Left ventricle myocardium inferior (tissue), 1 donor: ENCODE measurements at regions not wholly inside any gene's neighbourhood (a gene's known extent, or its start where the extent isn't known, plus 50 kb on each side); places are given as distances from the start of the nearest gene placed in this dataset.
"Not testable (repeated sequence)": the region's sequence is repeated elsewhere in the genome, so short reads cannot be mapped to it uniquely, and the experiment has no call there.

Experiments used
- DNase-seq: peaks from one replicate; pipeline ENCODE4 v3.0.0-alpha.2; 2020
- H3K27ac ChIP-seq: fragments of 200-600 bp; replicated peaks from 2 replicates; pipeline ENCODE4 v1.8.0; 2021
- H3K27me3 ChIP-seq: fragments of 200-600 bp; 2 replicates; pipeline ENCODE4 v1.8.0; 2021; ENCODE audit warnings: low read depth
- H3K36me3 ChIP-seq: fragments of 200-600 bp; 2 replicates; pipeline ENCODE4 v1.8.0; 2021
- H3K4me1 ChIP-seq: fragments of 200-600 bp; 2 replicates; pipeline ENCODE4 v1.8.0; 2021
- H3K4me3 ChIP-seq: fragments of 200-600 bp; 2 replicates; pipeline ENCODE4 v1.8.0; 2021; ENCODE audit warnings: mild to moderate bottlenecking, moderate library complexity
- H3K9me3 ChIP-seq: fragments of 200-600 bp; replicated peaks from 2 replicates; pipeline ENCODE4 v1.8.0; 2021
- CTCF ChIP-seq: fragments of 200-600 bp; IDR thresholded peaks from 2 replicates; pipeline ENCODE4 v1.8.0; 2021; ENCODE audit warnings: antibody characterized with exemption, mild to moderate bottlenecking, borderline replicate concordance
- intact Hi-C: fragments of 100-400 bp; cut with micrococcal nuclease; formaldehyde crosslinking; loops from one replicate; pipeline ENCODE4 v1.11.0; 2022
- donor health status: DM: no; HTN: yes; CAD: no; lungs with severe emphysema.

- intact Hi-C loops = no loop called here
- Histone ChIP-seq H3K4me3 (no peak overlapping the region), H3K9me3 (no peaks in the 10 kb centered on the region), H3K27ac (no peak overlapping the region), H3K36me3 (no peaks in the 10 kb centered on the region), H3K4me1 (no peaks in the 10 kb centered on the region), H3K27me3 (no peaks in the 10 kb centered on the region)
- no peak for DNase-seq
- TF ChIP-seq CTCF = no peak
Measured at GRCh38 chr4:101699441-101700124, 90.9 kb upstream of the BANK1 start.

- H3K4me1 ChIP-seq = no peaks in the 10 kb centered on the region
- no peak overlapping the region for H3K4me3 ChIP-seq
- no peaks in the 10 kb centered on the region for H3K27me3 ChIP-seq
- H3K27ac ChIP-seq = no peak overlapping the region
- H3K36me3 ChIP-seq = no peaks in the 10 kb centered on the region
- intact Hi-C loops = no loop called here
- no peak for TF ChIP-seq CTCF
- no peaks in the 10 kb centered on the region for H3K9me3 ChIP-seq
- DNase-seq = no peak
Measured at GRCh38 chr4:101697266-101697665, 93.3 kb upstream of the BANK1 start.

GRCh38 chr4:101696276-101697010, 94.1 kb upstream of the BANK1 start:
- Histone ChIP-seq H3K4me3 (no peak overlapping the region), H3K9me3 (no peaks in the 10 kb centered on the region), H3K4me1 (no peaks in the 10 kb centered on the region), H3K36me3 (no peaks in the 10 kb centered on the region), H3K27ac (no peak overlapping the region), H3K27me3 (no peaks in the 10 kb centered on the region)
- TF ChIP-seq CTCF = no peak
- DNase-seq = no peak
- intact Hi-C loops = no loop called here

- no peak for DNase-seq
- Histone ChIP-seq H3K4me3 (no peak overlapping the region), H3K9me3 (no peaks in the 10 kb centered on the region), H3K27me3 (no peaks in the 10 kb centered on the region), H3K27ac (no peak overlapping the region), H3K4me1 (no peaks in the 10 kb centered on the region), H3K36me3 (no peaks in the 10 kb centered on the region)
- TF ChIP-seq CTCF = no peak
- intact Hi-C loops = no loop called here
Measured at GRCh38 chr4:101695176-101695575, 95.4 kb upstream of the BANK1 start.

GRCh38 chr4:101694403-101694802, 96.1 kb upstream of the BANK1 start:
- H3K9me3 ChIP-seq, H3K36me3 ChIP-seq, H3K27ac ChIP-seq, DNase-seq, H3K4me1 ChIP-seq, H3K4me3 ChIP-seq, intact Hi-C loops, H3K27me3 ChIP-seq: not testable (repeated sequence)

- Histone ChIP-seq H3K9me3 (no peaks in the 10 kb centered on the region), H3K4me3 (no peak overlapping the region), H3K36me3 (no peaks in the 10 kb centered on the region), H3K27ac (no peak overlapping the region), H3K27me3 (no peaks in the 10 kb centered on the region), H3K4me1 (no peaks in the 10 kb centered on the region)
- intact Hi-C loops = no loop called here
- DNase-seq = no peak
- no peak for TF ChIP-seq CTCF
Measured at GRCh38 chr4:101693842-101694398, 96.6 kb upstream of the BANK1 start.
